GM18520 (cell line): ENCODE measurements at regions not wholly inside any gene's neighbourhood (a gene's known extent, or its start where the extent isn't known, plus 50 kb on each side); places are given as distances from the start of the nearest gene placed in this dataset.

ENCODE experiments used
- ATAC-seq: cut with Tn5 transposase; IDR thresholded peaks from one replicate; pipeline ENCODE4 v1.9.1; 2021; ENCODE audit not compliant: unreplicated experiment

DNA sequence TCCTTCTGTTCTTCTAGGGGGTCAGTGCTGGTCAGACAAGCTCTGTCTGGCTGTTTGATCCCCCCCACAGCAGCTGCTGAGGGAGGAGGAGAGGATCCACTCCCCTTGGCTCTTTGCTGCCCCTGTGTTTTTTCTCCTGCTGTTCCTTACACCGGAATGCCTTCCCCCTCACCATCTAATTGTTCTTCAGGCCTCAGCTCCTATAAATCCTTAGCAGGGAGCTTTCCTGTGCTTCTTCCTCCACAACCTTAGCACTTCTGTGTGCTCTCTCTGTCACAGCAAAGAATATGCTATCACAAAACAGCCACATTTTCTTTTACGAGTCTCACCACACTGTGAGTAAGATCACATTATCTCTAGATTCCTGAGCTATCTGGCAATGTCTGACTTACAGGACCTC is 196.6 kb downstream of the OTOR start:
- no peak for ATAC-seq

DNA sequence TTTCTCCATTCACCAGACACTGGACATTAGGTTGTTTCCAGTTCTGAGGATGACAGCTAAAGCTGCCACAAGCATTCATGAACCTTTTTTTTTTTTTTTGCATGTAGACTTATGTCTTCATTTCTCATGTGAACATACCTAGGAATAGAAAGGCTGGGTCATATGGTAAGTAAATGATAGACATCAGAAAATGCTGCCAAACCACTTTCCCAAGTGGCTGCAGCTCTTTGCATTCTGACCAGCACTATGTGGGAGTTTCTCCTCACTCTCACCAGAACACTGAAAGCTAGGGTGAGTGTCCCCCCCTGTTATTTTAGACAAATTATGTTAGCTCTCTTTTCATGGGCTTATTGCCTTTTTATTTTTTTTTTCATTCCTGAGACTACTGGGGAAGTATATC is 197.5 kb downstream of the OTOR start:
- no peak for ATAC-seq

DNA sequence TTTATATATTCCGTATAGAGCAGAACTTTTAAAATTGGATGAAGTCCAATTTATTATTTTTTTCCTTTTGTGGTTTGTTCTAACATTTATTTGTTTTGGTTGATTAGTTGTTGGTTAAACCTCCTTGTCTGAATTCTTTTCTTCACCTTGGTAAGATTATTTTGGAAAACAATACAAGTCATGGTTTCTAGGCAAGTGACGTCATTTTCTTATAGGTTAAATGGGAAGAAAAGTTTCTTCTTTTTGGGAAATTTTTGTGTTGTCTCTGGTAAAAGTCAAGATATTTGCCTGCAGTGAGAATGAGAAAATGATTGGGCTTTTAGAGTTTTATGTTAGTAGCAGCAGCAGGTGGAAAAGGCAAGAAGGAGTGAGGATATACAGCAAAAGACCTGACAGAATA is 197.9 kb downstream of the OTOR start:
- no peak for ATAC-seq

DNA sequence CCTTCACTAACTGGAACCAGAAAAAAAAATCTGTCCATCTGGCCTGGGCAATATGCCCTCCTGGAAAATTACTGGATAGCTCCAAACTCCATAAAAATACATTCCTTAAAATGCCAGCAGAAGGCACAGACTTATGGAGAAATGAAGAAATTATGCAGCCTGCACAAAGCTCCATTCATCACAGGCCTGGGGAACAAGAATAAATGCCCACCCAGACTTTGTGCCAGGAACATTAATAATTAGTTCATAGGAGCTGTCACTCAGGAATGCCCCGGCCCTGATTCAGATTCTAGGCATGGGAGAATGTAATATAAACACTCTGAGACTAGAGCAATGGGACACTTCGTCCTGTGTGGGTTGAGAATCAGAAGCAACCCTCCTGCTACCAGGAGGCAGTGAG is 199.3 kb downstream of the OTOR start:
- ATAC-seq = no peak

DNA sequence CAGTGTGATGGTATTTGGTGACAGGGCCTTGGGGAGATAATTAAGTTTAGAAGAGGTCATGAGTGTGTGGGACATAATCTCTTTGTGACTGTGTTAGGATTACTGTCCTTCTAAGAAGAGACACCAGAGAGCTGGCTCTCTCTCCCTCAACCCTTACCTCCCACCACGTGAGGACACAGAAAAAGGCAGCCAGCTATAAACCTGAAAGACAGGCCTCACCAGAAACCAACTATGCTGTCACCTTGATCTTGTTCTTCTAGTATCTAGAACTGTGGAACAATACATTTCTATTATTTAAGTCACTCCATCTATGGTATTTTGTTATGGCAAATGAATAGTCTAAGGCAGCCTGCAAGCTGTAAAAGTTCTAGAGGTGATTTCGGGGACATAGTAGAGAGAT is 203.7 kb downstream of the OTOR start:
- no peak for ATAC-seq

DNA sequence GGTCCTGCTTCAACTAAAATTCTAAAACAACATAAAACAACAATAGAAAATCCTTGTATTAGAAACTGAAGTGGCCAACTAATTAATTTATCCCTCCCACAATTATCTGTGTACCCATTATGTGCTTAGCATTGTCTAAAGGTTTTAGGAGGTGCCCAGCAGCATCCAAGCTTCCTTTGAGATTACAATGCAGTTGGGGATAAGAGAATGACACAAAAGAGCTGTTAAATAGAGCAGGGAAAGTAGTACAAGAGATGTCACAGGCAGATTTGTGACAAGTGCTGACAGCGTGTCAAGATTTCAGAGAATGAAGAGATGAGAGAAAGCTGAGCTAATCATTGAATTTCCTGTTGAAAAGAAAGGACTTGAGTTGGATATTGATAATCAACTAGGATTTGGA is 204.8 kb downstream of the OTOR start:
- ATAC-seq = no peak

DNA sequence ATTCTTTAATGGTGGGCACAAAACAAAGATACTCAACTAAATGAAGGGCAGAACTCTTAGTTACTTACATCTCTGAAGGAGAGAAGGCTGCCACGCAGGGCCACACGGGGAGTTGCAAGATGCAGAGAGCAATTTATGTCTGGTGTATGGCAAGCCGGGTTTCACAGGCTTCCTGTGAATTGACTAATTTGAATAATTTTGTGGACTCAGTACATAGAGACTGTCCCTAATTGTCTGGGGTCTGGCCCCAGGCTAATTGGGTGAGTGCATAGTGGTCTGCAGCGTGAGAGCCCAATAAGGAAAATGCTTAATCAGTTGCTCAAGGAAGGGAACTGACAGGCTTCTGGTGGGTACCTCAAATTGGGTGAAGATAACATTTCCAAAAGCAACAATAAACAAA is 205.7 kb downstream of the OTOR start:
- ATAC-seq = no peak

DNA sequence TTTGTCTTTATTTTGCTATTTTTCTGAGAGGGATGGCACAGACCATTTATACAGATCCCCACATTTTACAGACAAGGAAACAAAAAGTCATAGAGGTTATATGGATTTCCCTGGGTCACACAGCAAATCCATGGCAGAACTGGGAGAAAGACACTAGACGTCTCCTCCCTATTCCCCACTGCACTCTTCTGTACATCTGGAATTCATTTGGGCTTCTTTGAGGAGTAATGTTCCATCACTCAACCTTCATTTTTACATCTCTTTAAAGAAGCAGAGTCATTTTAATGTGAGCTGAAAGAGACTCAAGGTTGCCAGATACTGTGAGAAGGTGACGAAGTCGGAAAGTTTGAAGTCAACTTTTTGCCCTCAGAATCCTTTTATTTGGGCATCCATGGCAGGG is 207.3 kb downstream of the OTOR start:
- no peak for ATAC-seq

DNA sequence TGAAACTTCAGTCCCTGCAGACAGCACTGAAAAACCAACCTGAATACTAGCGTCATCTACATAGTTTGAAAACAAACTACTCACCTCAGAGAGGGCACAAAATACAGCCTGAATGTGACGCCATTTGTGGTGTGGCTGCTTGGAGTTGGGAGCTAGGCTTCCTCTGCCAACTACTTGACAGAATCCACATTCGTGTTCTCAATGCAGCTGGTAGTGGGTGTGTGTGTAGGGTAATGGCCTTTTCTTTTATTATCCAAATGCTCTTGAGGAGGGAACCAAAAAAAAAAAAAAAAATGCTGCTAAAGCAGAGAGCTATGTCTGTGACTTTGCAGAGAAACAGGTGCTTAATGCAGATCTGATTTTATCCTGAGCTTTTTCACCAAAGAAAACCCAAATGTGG is 207.8 kb downstream of the OTOR start:
- no peak for ATAC-seq

DNA sequence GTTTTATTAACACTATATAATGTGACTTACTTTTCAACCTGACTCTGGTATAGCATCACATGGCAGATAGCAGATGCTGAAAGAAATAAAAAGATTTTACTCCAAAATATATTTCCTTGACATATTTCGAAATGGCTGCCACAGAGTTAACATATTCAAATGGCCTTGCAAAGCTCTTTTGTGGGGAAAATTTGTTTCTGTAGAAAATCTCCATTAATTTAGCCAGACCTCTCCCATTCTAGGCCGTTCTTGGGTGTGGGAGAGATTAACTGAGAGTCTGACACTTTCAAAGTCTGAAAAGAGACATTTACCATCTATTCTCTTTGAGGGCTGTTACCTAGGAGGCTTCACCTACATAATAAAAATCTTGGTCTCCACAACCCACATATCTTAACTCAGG is 217.2 kb downstream of the OTOR start:
- ATAC-seq = no peak

DNA sequence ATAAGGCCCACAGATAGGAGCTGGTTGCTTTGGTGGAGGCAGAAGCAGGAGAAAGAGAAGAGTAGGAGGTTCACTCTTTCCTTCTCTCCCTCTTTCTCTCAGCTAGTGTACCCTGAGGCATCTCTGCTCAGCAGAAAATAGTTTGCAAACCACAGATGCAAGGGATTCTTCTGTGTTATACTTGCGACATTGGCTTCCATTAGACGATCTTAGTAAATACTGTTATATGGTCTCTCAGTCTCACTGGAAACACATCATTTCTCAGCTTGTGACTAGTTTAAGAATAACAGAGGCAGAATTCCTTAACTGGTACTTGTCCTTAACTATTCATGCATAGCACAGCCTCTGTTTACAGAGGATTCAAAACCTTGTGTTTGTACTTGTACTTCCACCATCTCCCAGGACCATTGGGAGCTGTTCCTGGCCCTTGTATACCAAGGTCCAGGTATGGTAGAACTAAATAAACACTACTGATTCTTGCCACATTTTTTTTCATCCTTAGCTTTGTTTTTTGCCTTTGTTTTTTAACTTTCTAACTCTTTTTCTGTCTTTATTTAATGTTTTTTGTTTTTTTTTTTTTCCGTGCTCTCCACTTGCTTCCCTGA is 218.2 kb downstream of the OTOR start:
- ATAC-seq = no peak

DNA sequence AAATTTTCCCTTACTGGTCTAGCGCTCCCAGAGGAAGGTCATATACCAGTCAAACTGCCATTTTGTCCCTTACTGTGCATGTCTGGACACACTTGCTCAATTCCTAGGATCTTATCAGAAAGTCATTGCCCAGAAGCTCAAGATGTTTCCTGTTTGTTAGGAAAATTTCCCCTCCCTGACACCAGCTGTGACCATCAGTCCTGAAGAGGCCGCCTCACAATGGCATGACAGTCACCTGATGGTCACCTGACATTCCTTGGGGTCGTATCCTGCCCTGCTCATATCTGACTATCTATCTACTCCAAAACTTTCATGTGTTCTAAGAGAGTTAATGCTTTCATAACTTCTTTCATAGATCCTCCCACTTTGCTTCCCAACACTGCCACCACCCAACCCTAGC is 219.9 kb downstream of the OTOR start:
- ATAC-seq = no peak

DNA sequence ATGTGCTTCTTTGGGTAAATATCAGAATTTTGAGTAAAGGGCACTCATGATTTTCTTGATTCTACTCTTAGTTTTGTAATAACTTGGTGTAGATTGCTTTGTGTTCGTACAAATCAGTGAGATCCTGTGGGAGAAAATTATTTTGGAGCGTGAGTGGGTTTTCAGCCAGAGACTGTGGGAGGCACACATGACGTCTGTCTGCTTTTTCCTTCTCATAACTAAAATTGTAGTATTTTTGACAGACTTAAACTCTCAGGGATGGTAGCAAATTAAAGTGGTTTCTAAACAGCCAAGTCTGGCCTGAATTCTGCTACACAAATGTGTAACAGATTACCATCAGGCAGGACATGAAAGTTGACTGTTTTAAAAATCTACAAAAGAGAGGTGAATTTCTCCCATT is 222.6 kb downstream of the OTOR start:
- ATAC-seq = no peak

DNA sequence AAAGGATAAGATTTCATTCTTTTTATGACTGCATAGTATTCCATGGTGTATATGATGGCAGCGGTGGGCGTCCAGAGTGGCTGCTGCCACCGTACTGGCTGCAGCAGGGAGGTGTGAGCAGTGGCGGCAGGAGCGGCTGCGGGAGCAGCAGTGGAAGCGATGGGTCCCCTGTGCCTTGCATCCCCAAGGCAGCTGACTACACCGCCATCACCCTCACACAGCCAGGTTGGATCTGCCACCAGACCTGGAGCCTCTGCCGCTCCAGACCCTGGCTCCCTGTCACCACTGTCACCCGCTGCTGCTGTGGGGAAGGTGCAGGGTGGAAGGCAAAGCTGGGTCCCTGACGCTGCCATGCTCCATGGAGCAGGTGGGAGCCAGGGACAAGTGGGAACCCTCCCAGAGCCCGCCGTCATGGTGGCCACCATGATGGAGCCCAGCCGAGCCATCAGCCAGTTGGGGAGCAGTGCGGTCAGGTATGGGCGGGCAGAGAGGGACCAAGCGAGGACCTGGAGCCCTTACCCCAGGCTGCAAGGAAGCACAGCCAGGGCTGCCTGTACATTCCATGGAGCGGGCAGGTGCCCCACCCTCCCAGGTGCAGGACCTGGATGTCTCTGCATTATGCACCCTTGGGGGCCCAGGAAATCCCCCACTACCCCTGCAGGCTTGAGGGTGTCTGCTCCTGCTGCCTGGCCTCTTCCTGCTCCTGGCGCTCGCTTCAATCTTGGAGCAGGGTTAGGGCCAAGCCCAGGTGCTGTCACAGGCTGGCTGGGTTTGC is 226.1 kb downstream of the OTOR start:
- ATAC-seq = no peak

DNA sequence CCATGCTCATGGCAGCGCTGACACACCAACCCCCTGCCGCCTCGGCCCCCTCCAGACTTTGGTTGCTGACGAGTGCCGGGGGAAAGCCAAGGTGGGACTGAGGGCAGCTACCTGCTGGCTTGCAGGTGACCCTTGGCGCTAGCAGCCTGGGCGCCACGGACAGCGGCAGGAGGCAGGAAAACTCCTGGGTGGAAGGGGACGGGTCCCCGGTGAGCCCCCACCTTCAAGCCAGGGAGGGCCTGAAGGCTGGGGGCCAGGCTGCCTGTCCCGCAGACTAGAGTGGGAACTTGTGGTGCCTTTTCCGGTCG is 226.7 kb downstream of the OTOR start:
- ATAC-seq = no peak

DNA sequence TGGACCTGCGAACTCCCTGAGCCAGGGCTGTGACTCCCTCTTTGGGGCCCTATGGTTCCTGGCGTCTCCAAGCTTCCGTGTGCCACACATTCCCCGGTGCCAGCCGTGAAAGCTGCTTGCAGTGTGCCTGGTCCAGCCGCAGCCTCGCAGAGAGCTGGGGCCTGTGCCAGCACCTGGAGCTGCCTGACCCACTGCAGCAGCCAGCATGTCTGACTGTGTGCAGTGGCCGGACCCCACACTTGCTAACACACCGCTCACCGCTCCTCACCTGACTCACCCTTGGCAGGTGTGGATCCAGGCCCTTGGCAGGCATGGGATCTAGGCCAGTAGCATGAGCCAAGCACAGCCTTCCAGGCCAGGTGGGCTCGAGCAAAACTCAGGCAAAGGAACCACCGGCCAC is 227.5 kb downstream of the OTOR start:
- no peak for ATAC-seq

DNA sequence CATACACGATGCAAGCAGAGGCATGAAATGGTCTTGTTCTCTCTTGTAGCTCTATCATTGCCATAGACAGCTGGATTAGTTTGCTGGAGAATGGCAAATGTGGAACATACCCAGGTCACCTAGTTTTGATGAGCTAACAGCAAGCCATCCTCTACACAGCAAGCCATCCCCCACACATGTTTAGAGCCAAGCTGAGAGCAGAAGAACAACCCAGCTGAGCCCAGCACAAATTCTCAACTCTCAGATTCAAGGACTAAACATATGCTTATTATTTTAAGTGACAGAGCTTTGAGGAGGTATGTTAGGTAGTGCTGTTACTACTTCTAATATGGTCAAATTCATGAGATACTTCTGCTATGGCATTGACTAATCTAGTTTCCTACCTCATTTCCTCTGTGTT is 230.3 kb downstream of the OTOR start:
- no peak for ATAC-seq

DNA sequence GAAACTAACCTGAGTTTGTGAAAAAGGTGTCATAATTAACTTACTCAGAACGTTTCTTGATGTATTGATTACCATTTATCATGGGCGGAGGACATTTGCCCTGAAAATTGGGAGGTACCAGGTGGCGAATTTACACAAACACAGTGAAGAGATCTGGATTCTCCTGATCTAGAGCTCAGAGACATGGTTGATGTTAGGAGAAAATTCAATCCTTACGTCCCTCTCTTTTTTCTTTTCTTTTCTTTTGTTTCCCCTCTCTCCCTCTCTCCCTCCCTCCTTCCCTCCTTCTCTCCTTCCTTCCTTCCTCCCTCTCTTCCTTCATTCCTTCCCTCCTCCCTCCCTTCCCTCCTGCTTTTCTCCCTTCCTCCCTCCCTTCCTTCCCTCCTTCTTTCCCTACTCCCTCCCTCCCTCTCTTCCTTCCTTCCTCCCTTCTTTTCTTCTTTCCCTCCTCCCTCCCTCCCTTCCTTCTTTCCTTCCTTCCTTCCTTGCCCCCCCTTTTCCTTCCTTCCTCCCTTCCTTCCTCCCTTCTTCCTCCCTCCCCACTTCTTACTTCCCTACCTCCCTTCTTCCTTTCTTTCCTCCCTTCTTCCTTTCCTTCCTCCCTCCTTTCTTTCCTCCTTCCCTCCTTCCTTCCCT is 234.1 kb downstream of the OTOR start:
- no peak for ATAC-seq

DNA sequence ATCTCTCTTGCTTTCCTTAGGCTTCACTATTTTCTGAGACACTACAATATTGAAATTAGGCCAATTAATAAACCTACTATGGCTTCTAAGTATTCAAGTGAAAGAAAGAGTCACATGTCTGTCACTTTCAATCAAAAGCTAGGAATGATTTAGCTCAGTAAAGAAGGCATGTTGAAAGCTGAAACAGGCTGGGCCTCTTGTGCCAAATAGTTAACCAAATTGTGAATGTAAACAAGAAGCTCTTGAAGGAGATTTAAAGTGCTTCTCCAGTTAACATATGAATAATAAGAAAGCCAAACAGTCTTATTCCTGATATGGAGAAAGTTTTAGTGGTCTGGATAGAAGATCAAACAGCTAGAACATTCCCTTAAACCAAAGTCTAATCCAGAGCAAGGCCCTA is 236.3 kb downstream of the OTOR start:
- ATAC-seq = no peak

DNA sequence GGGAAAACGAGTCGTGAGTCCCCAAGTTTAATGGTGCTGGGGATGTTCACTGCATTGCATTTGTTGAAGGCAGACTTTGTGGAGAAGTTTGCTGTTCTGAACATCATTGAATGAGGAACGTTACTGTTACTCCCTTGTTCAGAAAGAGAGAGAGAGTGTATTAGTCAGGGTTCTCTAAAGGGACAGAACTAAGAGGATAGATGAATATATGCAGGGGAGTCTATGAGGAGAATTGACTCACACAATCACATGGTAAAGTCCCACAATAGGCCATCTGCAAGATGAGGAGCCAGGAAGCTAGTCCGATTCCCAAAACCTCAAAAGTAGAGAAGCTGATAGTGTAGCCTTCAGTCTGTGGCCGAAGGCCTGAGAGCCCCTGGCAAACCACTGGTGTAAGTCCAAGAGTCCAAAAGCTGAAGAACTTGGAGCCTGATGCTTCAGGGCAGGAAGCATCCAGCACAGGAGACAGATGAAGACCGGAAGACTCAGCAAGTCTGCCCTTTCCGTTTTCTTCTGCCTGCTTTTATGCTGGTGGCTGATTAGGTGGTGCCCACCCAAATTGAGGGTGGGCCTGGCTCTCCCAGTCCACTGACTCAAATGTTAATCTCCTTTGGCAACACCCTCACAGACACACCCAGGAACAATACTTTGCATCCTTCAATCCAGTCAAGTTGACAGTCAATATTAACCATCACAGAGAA is 223.5 kb upstream of the PCSK2 start:
- no peak for ATAC-seq

DNA sequence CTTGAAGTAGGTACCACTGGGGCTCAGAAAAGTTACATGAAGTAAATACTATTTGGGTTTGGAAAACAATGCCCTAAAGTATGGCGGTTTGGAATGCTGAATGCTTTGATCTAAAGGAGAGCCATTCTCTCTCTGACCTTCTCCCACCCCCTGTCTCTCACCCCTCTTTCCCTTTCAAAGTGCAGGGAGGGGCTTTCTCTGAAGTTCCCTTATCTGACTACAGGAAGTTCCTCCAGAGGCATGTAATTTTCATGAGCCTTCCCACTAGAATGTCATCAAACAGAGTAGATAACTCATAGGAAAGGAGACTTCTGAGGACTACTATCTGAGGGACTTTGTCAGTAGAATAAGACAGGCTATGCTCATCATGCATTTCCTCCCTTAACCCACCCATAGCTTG is 216.7 kb upstream of the PCSK2 start:
- no peak for ATAC-seq

DNA sequence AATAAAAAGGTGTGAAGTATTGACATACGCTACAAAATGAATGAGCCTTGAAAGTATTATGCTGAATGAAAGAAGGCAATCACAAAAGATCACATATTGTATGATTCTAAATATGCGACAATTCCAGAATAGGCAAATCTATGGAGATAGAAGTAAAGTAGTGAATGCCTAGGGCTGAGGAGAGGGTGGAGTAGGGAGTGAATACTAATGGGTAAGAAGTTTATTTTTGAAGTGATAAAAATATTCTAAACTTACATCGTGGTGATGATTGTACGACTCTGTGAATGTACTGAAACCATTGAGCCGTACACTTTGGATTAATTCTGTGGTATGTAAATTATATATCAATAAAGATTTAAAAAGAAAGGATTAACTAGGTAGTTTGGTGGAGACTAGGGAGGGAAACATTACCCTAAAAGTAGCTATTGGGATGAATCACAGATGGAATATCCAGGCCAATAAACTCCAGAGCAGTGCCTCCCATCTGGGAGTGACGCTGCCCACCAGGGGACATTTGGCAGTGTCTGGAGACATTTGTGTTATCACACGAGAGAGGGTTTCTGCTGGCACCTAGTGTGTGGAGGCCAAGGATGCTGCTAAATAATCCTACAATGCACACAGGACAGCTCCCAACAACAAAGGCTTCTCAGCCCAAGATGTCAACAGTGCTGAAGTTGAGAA is 214.2 kb upstream of the PCSK2 start:
- no peak for ATAC-seq
